ENCODE measurements at regions not wholly inside any gene's neighbourhood (a gene's known extent, or its start where the extent isn't known, plus 50 kb on each side); places are given as distances from the start of the nearest gene placed in this dataset.

- DNase-seq, result no peak
Observed at GRCh38 chr1:221795380-221795779, 53.5 kb upstream of the DUSP10 start.

- no peak for DNase-seq
Observed at GRCh38 chr1:221794935-221795334, 53.0 kb upstream of the DUSP10 start.

GRCh38 chr1:221794079-221794670, 52.3 kb upstream of the DUSP10 start:
- DNase-seq, result no peak

- no peak for DNase-seq
Observed at GRCh38 chr1:221793439-221794078, 51.7 kb upstream of the DUSP10 start.

- no peak for DNase-seq
Observed at GRCh38 chr1:221791846-221792245, 50.0 kb upstream of the DUSP10 start.
